Ascending aorta (tissue), 2 donors: ENCODE measurements at regions not wholly inside any gene's neighbourhood (a gene's known extent, or its start where the extent isn't known, plus 50 kb on each side); places are given as distances from the start of the nearest gene placed in this dataset.

ENCODE experiments used
- DNase-seq, 2 donors: peaks; one replicate each; pipeline ENCODE4 v3.0.0-alpha.2; 2019; ENCODE audit warnings: low spot score in 2 of 2
- H3K27ac ChIP-seq, 2 donors: fragments of 200-600 bp; sonication (generic); one replicate each; pipeline ENCODE4 v1.5.1; 2016 to 2017; ENCODE audit warnings: mild to moderate bottlenecking in 1 of 2
- H3K27me3 ChIP-seq: fragments of 200-600 bp; sonication (generic); one replicate; pipeline ENCODE4 v1.5.1; 2017
- H3K36me3 ChIP-seq, 2 donors: fragments of 200-600 bp; sonication (generic); one replicate each; pipeline ENCODE4 v1.5.1; 2016
- H3K4me1 ChIP-seq, 2 donors: fragments of 200-600 bp; sonication (generic); one replicate each; pipeline ENCODE4 v1.5.1; 2016 to 2017; ENCODE audit warnings: mild to moderate bottlenecking in 1 of 2
- H3K4me3 ChIP-seq, 2 donors: fragments of 200-600 bp; sonication (generic); one replicate each; pipeline ENCODE4 v1.5.1; 2016 to 2017; ENCODE audit warnings: mild to moderate bottlenecking in 1 of 2
- H3K9me3 ChIP-seq, 2 donors: fragments of 200-600 bp; sonication (generic); one replicate each; pipeline ENCODE4 v1.5.1; 2016
- intact Hi-C: fragments of 100-400 bp; cut with DNase I; formaldehyde crosslinking; loops from one replicate; pipeline ENCODE4 v1.15.1; 2023
- TF ChIP-seq, protein P1 (sequence below), 3 experiments: fragments of 200-600 bp in 2 of 3; fragments of 450-650 bp in 1 of 3; sonication (generic) in 2 of 3; IDR thresholded peaks; one replicate each; pipeline ENCODE4 v1.5.1; 2016 to 2019; ENCODE audit warnings: antibody characterized with exemption in 3 of 3, mild to moderate bottlenecking in 1 of 3, moderate library complexity in 1 of 3

DNA sequence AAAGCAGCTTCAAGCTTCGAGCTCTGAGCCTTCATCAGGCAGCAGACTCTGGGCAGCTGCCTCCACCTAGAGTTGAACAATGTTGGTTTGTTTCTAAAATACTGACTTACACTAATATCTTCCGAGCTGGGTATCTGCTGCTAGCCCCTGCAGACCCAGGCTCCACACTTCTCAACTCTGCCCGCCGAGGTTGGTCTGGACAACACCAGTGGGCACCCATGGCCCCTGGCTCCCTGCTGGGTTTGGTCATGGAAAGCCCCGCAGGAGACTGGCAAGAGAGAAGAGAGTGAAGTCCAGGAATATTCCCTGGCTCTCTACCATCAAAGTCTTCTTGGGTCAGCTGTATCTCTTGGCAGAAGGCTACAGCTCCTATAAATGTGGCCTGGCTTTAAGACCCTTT, 214.2 kb upstream of the TMEM132C start:
- TF ChIP-seq, protein P1, sequence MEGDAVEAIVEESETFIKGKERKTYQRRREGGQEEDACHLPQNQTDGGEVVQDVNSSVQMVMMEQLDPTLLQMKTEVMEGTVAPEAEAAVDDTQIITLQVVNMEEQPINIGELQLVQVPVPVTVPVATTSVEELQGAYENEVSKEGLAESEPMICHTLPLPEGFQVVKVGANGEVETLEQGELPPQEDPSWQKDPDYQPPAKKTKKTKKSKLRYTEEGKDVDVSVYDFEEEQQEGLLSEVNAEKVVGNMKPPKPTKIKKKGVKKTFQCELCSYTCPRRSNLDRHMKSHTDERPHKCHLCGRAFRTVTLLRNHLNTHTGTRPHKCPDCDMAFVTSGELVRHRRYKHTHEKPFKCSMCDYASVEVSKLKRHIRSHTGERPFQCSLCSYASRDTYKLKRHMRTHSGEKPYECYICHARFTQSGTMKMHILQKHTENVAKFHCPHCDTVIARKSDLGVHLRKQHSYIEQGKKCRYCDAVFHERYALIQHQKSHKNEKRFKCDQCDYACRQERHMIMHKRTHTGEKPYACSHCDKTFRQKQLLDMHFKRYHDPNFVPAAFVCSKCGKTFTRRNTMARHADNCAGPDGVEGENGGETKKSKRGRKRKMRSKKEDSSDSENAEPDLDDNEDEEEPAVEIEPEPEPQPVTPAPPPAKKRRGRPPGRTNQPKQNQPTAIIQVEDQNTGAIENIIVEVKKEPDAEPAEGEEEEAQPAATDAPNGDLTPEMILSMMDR (IDR thresholded peaks at IDR 0.05): no peak
- H3K4me3 ChIP-seq: no peak overlapping the region
- intact Hi-C loops: no loop called here
- H3K4me1 ChIP-seq: no peaks in the 10 kb centered on the region
- DNase-seq: no peak
- no peaks in the 10 kb centered on the region for H3K27me3 ChIP-seq
- H3K27ac ChIP-seq: no peak overlapping the region
- H3K9me3 ChIP-seq: no peaks in the 10 kb centered on the region
- no peaks in the 10 kb centered on the region for H3K36me3 ChIP-seq

DNA sequence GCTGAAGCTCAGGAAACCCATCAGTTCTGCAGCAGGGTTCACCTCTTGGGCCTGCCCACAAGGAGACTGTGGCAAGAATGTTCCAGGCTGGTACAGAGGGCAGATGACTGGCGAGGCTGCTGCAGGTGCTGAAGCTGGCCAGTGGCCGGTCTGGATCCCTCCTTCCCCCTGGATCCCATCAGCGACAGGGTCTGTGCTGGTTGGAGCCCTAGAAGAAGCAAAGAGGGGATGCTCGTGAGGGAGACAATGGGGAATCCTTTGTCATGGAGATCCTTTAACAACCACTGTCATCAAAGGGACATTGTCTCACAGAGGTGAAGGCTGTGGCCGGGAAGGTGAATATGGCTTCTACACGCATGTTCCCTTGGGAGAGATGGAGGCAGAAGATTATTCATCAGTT, 211.4 kb upstream of the TMEM132C start:
- Histone ChIP-seq H3K27ac (no peak overlapping the region), H3K4me1 (no peaks in the 10 kb centered on the region), H3K36me3 (no peaks in the 10 kb centered on the region), H3K27me3 (no peaks in the 10 kb centered on the region), H3K9me3 (no peaks in the 10 kb centered on the region), H3K4me3 (no peak overlapping the region)
- DNase-seq: no peak
- TF ChIP-seq, protein P1 (IDR thresholded peaks at IDR 0.05): no peak
- intact Hi-C loops: no loop called here

DNA sequence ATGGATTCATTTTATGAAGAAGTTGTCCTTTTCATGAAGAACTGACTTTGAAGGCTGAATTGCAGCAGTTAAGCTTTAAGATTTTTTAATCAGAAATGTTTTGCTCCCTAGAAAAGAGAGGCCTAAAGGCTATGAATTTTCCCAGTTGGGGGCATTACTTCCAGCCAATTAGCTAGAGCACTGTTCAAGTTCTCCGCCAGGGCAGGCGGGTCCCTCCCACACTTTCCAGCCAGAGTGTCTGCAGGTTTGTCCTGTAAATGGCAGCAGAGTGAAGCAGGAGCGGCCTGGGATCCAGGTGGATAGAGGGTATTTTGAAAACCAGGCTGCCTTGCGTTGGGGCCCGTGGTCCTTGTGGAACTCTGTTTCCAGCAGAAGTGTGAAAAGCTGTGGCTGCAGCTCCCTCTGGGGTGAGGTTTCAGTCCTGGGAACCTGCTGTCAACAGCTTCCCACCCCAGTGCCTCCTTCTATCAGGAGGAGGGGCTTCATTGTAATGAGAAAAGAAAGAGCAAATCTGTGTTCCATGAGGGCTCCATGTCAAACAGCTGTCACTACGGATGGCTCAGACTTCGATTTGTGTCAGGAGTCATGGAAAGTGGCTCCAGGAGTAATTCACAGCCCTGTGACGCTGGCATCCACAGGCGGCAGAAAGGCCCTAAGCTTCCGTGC, 210.7 kb upstream of the TMEM132C start:
- TF ChIP-seq, protein P1 (IDR thresholded peaks at IDR 0.05): no peak
- Histone ChIP-seq H3K9me3 (no peaks in the 10 kb centered on the region), H3K27ac (no peak overlapping the region), H3K27me3 (no peaks in the 10 kb centered on the region), H3K36me3 (no peaks in the 10 kb centered on the region), H3K4me3 (no peak overlapping the region), H3K4me1 (no peaks in the 10 kb centered on the region)
- intact Hi-C loops: no loop called here
- DNase-seq: no peak

DNA sequence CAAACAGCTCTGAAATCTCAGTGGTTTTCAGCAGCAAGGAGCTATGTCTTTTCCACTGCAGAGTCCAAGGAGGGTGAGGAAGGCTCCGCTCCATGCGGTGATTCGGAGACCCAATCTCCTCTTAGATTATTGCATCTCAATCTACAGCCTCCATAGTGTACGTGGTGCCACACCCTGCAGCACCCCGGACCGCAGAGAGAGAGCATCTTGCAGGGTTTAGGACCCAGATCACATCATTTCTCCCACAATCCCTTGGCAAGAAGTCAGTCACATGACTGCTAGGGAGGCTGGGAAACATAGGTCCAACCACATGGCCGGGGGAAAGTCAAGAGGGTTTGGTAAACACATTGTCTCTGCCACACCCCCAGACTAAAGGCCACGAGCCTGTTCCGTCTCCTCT, 209.4 kb upstream of the TMEM132C start:
- DNase-seq: no peak
- Histone ChIP-seq H3K36me3 (no peaks in the 10 kb centered on the region), H3K27me3 (no peaks in the 10 kb centered on the region), H3K4me3 (no peak overlapping the region), H3K9me3 (no peaks in the 10 kb centered on the region), H3K27ac (no peak overlapping the region), H3K4me1 (no peaks in the 10 kb centered on the region)
- intact Hi-C loops: no loop called here
- TF ChIP-seq, protein P1 (IDR thresholded peaks at IDR 0.05): no peak

DNA sequence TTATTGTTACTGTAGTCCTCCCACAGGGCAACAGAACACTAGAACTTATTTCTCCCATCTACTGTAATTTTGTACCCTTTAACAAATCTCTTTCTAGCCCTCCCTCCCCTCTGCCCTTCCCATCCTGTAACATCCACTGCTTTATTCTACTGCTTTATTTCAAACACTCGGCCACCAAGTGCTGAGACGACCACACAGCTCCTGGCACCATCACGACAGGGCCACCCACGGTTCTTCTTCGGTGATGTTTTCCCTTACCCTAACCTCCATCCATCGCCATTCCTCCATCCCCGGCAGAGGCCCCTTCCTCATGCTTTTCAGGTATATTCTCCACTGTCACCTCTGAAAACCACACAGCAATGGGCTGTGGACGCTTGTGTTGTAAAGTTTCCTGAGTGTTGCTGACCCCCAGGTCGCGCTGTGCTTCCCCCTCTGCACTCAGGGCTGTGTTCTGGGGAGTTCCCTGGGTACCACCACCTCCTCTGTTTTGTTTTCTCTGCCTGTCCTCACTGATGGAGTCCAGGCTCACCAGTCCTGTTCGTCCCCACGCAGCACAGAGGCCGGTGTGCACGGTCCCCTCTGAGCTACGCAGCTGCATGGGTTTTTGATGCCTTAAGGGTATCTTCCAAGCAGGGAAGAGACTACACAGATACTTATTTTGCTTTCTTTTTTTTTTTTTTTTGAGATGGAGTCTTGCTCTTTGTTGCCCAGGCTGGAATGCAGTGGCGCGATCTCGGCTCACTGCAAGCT, 207.2 kb upstream of the TMEM132C start:
- no peaks in the 10 kb centered on the region for H3K36me3 ChIP-seq
- H3K27me3 ChIP-seq: no peaks in the 10 kb centered on the region
- no peaks in the 10 kb centered on the region for H3K4me1 ChIP-seq
- intact Hi-C loops: no loop called here
- H3K9me3 ChIP-seq: no peaks in the 10 kb centered on the region
- no peak overlapping the region for H3K27ac ChIP-seq
- TF ChIP-seq, protein P1 (IDR thresholded peaks at IDR 0.05): no peak
- no peak overlapping the region for H3K4me3 ChIP-seq
- no peak for DNase-seq
